ENCODE measurements at regions not wholly inside any gene's neighbourhood (a gene's known extent, or its start where the extent isn't known, plus 50 kb on each side); places are given as distances from the start of the nearest gene placed in this dataset.
"Not testable (repeated sequence)": the region's sequence is repeated elsewhere in the genome, so short reads cannot be mapped to it uniquely, and the experiment has no call there.

GRCh38 chr11:50188040-50188439, 155.4 kb downstream of the OR4C45 start:
- H3K27me3 ChIP-seq (ENCODE audit: control insufficient read depth, insufficient read depth, low read length): no peaks in the 10 kb centered on the region
- CTCF ChIA-PET: no interaction called here
- TF ChIP-seq CTCF (IDR thresholded peaks at IDR 0.05; ENCODE audit: insufficient read depth, low read depth, low read length): no peak
- POLR2A ChIA-PET: no interaction called here
- H3K4me3 ChIP-seq (ENCODE audit: low read depth, low read length): no peak overlapping the region
- H3K36me3 ChIP-seq (ENCODE audit: control insufficient read depth, insufficient read depth, low read length): no peaks in the 10 kb centered on the region
- no peak for DNase-seq (ENCODE audit: low read depth)

- no peaks in the 10 kb centered on the region for H3K36me3 ChIP-seq (ENCODE audit: control insufficient read depth, insufficient read depth, low read length)
- no peak for DNase-seq (ENCODE audit: low read depth)
- TF ChIP-seq CTCF (IDR thresholded peaks at IDR 0.05; ENCODE audit: insufficient read depth, low read depth, low read length): no peak
- no peaks in the 10 kb centered on the region for H3K27me3 ChIP-seq (ENCODE audit: control insufficient read depth, insufficient read depth, low read length)
- ChIA-PET POLR2A (no interaction called here), CTCF (no interaction called here)
- no peak overlapping the region for H3K4me3 ChIP-seq (ENCODE audit: low read depth, low read length)
These were observed 160.1 kb downstream of the OR4C45 start for GRCh38 chr11:50192743-50193142.

- DNase-seq (ENCODE audit: low read depth): no peak
- H3K36me3 ChIP-seq (ENCODE audit: control insufficient read depth, insufficient read depth, low read length): no peaks in the 10 kb centered on the region
- no peaks in the 10 kb centered on the region for H3K27me3 ChIP-seq (ENCODE audit: control insufficient read depth, insufficient read depth, low read length)
- POLR2A ChIA-PET: no interaction called here
- CTCF ChIA-PET: no interaction called here
- TF ChIP-seq CTCF (IDR thresholded peaks at IDR 0.05; ENCODE audit: insufficient read depth, low read depth, low read length): no peak
- no peak overlapping the region for H3K4me3 ChIP-seq (ENCODE audit: low read depth, low read length)
These were observed 181.7 kb downstream of the OR4C45 start for GRCh38 chr11:50214376-50214775.

- no peaks in the 10 kb centered on the region for H3K36me3 ChIP-seq (ENCODE audit: control insufficient read depth, insufficient read depth, low read length)
- H3K27me3 ChIP-seq (ENCODE audit: control insufficient read depth, insufficient read depth, low read length): no peaks in the 10 kb centered on the region
- no peak overlapping the region for H3K4me3 ChIP-seq (ENCODE audit: low read depth, low read length)
- POLR2A ChIA-PET: no interaction called here
- CTCF ChIA-PET: no interaction called here
- no peak for TF ChIP-seq CTCF (IDR thresholded peaks at IDR 0.05; ENCODE audit: insufficient read depth, low read depth, low read length)
- no peak for DNase-seq (ENCODE audit: low read depth)
These were observed 188.0 kb downstream of the OR4C45 start for GRCh38 chr11:50220651-50221050.

GRCh38 chr11:50238368-50238767, 205.7 kb downstream of the OR4C45 start:
- H3K4me3 ChIP-seq (ENCODE audit: low read depth, low read length); POLR2A ChIA-PET; H3K27me3 ChIP-seq (ENCODE audit: control insufficient read depth, insufficient read depth, low read length); H3K36me3 ChIP-seq (ENCODE audit: control insufficient read depth, insufficient read depth, low read length); CTCF ChIA-PET; DNase-seq (ENCODE audit: low read depth): not testable (repeated sequence)

GRCh38 chr11:50246183-50246582, 213.5 kb downstream of the OR4C45 start:
- H3K36me3 ChIP-seq (ENCODE audit: control insufficient read depth, insufficient read depth, low read length): no peaks in the 10 kb centered on the region
- no peaks in the 10 kb centered on the region for H3K27me3 ChIP-seq (ENCODE audit: control insufficient read depth, insufficient read depth, low read length)
- H3K4me3 ChIP-seq (ENCODE audit: low read depth, low read length): no peak overlapping the region
- no peak for DNase-seq (ENCODE audit: low read depth)
- no peak for TF ChIP-seq CTCF (IDR thresholded peaks at IDR 0.05; ENCODE audit: insufficient read depth, low read depth, low read length)
- ChIA-PET CTCF (no interaction called here), POLR2A (no interaction called here)
